Neural cell (in vitro differentiated cells): ENCODE measurements at regions not wholly inside any gene's neighbourhood (a gene's known extent, or its start where the extent isn't known, plus 50 kb on each side); places are given as distances from the start of the nearest gene placed in this dataset.

Source experiments
- EP300 ChIP-seq: fragments of 450-650 bp; conservative IDR thresholded peaks from 2 replicates; pipeline ENCODE4 v1.6.1; 2014; ENCODE audit warnings: antibody characterized with exemption, mild to moderate bottlenecking, moderate library complexity; ENCODE audit not compliant: poor library complexity, severe bottlenecking
- EZH2 ChIP-seq: fragments of 200-600, 300-800 bp; shearing (Covaris generic), sonication (generic); IDR thresholded peaks from 2 replicates; pipeline ENCODE4 v1.6.1; 2014; ENCODE audit warnings: antibody characterized with exemption, low read length, borderline replicate concordance, mild to moderate bottlenecking; ENCODE audit not compliant: insufficient read depth, poor library complexity, severe bottlenecking
- TF ChIP-seq, protein P1 (sequence below): fragments of 450-650 bp; IDR thresholded peaks from 2 replicates; pipeline ENCODE4 v1.5.1; 2014; ENCODE audit warnings: antibody characterized with exemption, mild to moderate bottlenecking, moderate library complexity; ENCODE audit not compliant: poor library complexity, severe bottlenecking

DNA sequence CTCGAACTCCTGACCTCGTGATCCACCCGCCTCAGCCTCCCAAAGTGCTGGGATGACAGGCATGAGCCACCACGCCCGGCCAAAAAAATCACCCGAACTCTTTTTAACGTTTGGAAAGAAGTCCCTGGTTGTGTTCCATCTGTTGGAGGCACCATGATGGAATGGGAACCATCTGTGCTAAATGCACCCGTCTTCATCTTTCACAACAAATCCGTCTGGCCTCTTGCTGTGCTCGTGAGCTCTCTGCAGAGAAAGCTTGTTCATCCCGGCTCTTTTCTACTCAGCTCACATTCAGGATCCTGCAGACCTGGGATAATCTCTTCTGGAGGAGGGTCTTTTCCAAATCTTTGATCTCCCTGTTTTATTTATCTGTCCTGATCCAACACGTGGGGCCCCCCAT is 188.8 kb downstream of the CRLF2 start:
- TF ChIP-seq EZH2 (no peak), EP300 (no peak)
- TF ChIP-seq, protein P1, sequence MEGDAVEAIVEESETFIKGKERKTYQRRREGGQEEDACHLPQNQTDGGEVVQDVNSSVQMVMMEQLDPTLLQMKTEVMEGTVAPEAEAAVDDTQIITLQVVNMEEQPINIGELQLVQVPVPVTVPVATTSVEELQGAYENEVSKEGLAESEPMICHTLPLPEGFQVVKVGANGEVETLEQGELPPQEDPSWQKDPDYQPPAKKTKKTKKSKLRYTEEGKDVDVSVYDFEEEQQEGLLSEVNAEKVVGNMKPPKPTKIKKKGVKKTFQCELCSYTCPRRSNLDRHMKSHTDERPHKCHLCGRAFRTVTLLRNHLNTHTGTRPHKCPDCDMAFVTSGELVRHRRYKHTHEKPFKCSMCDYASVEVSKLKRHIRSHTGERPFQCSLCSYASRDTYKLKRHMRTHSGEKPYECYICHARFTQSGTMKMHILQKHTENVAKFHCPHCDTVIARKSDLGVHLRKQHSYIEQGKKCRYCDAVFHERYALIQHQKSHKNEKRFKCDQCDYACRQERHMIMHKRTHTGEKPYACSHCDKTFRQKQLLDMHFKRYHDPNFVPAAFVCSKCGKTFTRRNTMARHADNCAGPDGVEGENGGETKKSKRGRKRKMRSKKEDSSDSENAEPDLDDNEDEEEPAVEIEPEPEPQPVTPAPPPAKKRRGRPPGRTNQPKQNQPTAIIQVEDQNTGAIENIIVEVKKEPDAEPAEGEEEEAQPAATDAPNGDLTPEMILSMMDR = no peak
